Dedifferentiated amniotic fluid mesenchymal stem cell (primary cell): ENCODE measurements at regions not wholly inside any gene's neighbourhood (a gene's known extent, or its start where the extent isn't known, plus 50 kb on each side); places are given as distances from the start of the nearest gene placed in this dataset.

Experiments used
- DNase-seq: peaks from one replicate; pipeline ENCODE4 v3.0.0-alpha.2; 2016; ENCODE audit errors: extremely low spot score

- DNase-seq: no peak
Observed at GRCh38 chr2:101556033-101556459, 81.1 kb upstream of the RFX8 start.

- DNase-seq: no peak
Observed at GRCh38 chr2:101551336-101551888, 76.5 kb upstream of the RFX8 start.

DNA sequence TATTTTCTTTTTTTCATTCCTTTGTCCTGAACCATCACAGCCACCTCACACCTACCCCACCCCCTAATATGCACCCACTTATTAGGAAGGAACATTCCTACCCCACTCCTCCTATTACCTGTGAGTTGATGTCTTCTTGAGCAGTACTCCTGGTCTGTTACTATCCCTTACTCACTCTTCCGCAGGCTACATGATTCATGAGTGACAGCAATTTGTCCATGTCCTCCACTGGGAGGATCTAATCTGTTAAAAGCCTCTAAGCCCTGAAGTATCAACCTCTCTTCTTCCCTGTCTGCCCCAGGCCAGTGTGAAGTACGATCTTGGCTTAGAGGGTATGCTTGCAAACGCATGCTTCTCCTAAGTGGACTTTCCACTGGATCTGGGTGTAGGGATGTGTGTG lies 75.6 kb upstream of the RFX8 start:
- no peak for DNase-seq

- DNase-seq: no peak
Observed at GRCh38 chr2:101549371-101549770, 74.5 kb upstream of the RFX8 start.

DNA sequence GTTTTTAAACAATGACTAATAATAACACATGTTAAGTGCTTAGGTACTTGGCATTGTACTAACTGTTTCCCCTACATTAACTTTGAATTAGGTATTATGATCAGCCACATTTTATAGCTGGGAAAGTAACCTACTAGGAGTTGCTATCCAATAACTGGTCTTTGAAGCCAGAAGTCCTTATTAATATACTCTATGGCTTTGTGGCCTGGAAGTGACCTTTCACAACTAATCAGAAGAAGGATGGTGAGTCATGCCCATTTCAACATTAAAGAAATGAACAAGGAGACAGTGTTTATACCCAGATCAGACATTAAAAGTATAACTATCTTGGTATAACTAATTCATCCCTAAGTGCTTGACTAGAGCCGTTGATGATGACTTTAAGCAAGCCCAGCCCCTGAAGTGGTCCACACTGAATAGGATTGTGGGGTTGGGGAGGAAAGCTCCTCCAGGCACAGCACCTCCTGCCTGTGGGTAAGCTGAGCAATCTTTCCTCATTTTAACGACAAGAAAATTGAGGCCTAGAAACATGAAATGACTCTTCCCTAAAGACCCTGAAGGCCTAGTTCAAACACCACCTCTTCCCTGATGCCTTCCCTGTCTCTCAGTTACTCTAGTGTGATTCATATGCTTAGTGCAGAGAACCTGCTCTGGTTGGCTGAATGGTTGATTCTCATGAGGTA lies 71.6 kb upstream of the RFX8 start:
- DNase-seq: no peak

DNA sequence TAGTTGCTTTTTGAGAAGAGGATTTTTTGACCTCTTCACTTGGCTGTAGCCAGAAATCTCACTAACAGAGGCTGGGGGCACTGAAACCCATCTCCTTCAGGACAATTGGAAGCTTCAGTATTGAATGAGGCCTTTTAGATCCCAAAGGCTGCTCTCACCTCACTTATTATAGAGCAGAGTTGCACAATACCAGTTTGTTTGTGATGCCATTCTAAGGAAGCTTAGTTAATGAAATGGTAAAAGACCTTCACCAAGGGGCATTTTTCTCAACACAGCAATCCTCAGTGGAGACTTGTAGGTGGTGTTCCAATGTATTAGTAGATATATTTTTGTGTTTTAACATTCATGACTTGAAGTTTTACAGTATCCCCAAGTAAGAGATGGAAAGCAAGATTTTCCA lies 71.0 kb upstream of the RFX8 start:
- DNase-seq: no peak

GRCh38 chr2:101540518-101540917 lies 65.6 kb upstream of the RFX8 start:
- DNase-seq: peak; percentile 88

- DNase-seq: no peak
Observed at GRCh38 chr2:101538076-101538475, 63.2 kb upstream of the RFX8 start.

DNA sequence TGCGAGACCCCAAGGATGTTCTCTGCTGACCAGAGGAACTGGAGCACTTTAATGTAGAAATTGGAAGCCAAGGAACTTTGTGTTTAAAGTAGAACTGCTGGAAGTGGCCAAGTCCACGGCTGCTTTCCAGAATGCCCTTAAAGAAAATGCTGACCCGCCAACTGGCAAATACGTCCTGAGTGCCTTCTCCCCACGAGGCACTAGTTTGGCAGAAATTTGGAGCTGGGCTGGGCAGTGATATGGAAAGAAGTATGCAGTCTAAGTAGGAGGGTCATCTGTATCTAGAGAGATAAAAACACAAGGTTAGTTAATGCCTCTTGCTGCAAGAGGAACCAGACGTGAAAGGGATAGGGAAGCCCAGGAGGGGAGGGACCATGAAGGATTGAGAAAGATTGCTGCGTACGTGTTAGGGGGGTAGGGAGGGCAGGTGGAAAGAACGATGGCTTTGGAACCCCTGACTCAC lies 59.3 kb upstream of the RFX8 start:
- no peak for DNase-seq

GRCh38 chr2:101533561-101534148 lies 58.7 kb upstream of the RFX8 start:
- no peak for DNase-seq

DNA sequence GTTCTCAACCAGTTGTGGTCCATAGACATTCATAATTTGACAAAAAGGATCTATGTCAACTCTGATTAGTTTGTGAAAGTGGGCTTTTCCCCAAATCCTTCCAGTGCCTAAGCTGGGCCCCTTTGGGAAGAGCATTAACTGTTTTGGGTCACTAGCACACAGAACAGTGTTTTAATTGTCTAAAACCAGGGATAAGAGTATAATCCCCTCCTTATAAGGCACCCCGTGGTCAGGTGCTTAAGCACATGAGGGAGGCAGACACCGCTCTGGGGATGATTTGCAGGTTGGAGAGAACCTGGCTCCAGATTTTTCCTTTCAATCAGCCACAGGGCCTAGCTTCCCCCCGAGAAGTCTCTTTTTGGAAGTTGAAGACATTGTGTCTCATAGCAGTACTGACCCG lies 53.6 kb upstream of the RFX8 start:
- no peak for DNase-seq

DNA sequence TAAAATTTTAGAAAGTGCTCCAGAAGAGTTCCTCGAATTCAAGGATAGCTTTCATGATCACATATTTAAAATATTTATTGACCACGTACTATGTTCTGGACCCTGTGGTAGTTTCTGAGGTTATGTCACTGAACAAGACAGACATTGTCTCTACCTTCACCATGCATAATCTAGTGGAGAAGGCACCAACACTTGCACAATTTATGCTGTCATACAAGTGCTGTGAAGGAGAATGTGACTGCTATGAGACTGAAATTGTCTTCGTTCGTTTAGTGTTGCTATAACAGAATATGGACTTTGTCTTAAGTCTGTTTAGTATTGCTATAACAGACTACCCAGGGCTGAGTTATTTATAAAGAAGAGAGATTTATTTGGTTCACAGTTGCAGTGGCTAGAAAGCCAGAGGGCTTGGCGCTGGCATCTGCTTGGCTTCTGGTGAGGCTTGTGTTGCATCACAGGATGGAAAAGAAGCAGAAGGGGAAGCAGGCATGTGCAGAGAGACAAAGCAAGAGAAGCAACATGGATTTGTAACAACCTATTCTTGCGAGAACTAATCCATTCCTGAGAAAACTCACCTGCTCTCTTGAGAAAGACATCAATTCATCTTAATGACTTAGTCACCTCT lies 50.0 kb upstream of the RFX8 start:
- DNase-seq: no peak
